ENCODE measurements at regions not wholly inside any gene's neighbourhood (a gene's known extent, or its start where the extent isn't known, plus 50 kb on each side); places are given as distances from the start of the nearest gene placed in this dataset.
"Not testable (repeated sequence)": the region's sequence is repeated elsewhere in the genome, so short reads cannot be mapped to it uniquely, and the experiment has no call there.

DNA sequence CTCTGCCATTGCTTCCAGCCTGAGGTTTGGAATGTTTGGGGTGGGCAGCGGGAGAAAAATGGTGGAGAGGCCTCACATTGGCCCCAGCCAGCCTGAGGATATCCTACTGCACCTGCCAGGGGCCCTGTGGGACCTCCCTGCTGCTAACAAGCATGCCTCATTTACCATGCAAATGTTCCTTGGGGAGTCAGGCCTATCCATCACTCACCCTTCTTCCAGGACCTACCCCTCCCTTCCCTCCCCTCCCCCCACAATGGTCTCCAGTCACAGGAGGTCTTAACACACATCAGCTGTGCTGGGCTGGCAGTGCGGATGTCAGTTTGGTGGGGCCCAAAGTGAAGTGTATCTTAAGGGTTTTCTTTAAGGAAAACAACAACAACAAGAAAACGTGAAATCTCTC lies 139.2 kb downstream of the SHOX start:
- DNase-seq (ENCODE audit: low read depth), result no peak
- in situ Hi-C loops (cut with HindIII; ENCODE audit: low pct_unique_long_range_greater_than_20kb, low sequenced_read_pairs), result no loop called here

DNA sequence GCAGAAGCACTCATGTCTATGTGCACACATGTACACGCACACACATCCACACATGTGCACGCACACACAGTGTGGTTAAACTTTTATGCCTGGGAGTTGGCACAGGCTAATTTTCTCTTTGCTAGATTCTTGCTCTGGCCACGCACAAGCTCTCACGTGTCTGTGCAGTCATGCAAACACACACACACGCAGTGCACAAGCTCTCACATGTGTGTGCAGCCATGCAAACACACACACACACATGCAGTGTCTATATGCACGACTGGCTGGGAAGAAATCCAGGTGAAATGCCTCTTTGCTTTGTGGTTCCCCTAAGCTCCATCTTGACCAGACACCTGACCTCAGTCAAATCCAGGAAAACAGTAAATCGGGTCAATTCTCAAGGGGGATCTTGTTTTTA lies 138.0 kb downstream of the SHOX start:
- DNase-seq (ENCODE audit: low read depth), result no peak
- in situ Hi-C loops (cut with HindIII; ENCODE audit: low pct_unique_long_range_greater_than_20kb, low sequenced_read_pairs), result no loop called here

DNA sequence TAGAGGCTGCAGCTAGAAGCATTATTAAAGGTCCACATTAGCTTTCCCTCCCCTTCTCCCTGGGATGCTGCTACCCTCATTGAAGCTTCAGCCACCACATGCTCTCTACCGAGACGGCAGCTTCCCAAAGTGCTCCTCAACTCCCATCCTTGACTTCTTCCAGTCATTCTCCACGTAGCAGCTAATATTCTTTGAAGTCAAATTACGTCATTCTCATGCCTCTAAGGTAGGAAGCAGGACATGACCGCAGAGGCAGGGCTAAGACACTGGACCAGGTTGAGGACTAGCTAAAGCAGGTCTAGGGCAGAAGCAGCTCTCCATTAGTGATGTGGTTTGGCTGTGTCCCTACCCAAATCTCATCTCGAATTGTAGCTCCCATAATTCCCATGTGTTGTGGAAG lies 128.3 kb downstream of the SHOX start:
- in situ Hi-C loops (cut with HindIII; ENCODE audit: low pct_unique_long_range_greater_than_20kb, low sequenced_read_pairs), result no loop called here
- no peak for DNase-seq (ENCODE audit: low read depth)

DNA sequence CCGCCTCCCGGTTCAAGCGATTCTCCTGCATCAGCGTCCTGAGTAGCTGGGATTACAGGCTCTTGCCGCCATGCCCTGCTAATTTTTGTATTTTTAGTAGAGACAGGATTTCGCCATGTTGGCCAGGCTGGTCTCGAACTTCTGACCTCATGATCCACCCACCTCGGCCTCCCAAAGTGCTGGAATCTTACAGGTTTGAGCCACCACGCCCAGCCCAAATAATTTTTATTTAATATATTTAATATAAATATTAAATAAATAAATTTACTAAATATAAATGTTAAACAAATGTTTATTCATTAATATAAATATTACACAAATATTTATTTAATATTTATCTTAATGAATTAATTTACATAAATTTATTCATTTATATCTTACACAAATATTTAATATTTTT lies 120.2 kb downstream of the SHOX start:
- in situ Hi-C loops (cut with HindIII; ENCODE audit: low pct_unique_long_range_greater_than_20kb, low sequenced_read_pairs), result no loop called here
- DNase-seq (ENCODE audit: low read depth), result no peak

DNA sequence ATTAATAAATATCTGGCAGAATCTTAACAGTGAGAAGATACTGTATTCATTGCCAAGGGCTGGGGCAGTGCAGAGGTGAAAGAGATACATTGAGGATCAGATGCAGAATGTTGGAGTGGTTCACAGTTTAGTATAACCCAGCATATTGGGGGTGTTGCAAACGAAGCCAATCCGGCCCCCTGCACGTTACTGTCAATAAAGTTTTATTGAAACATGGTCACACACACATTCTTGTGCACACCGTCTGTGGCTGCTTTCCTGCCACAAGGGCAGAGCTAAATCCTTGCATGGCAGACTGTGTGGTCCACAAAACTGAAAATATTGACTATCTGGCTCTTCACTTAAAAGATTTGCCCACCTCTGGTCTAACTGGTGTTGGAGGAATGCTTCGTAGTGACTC lies 119.7 kb downstream of the SHOX start:
- in situ Hi-C loops (cut with HindIII; ENCODE audit: low pct_unique_long_range_greater_than_20kb, low sequenced_read_pairs), result no loop called here

DNA sequence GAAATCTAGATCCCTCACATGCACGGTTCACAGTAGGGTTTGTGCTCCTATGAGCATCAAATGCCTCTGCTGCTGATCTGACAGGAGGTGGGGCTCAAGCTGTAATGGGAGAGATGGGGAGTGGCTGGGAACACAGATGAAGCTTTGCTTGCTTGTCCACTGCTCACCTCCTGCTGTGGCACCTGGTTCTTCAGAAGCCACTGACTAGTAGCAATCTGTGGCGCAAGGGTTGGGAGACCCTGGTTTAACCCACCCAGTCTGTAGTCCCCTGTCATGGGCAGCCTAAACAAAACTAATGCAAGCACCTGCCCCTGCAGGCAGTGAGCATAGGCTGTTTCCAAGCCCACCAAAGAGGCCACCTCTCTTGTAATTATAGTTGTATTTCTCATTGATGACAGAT lies 116.6 kb downstream of the SHOX start:
- in situ Hi-C loops (cut with HindIII; ENCODE audit: low pct_unique_long_range_greater_than_20kb, low sequenced_read_pairs), result no loop called here
- no peak for DNase-seq (ENCODE audit: low read depth)

More for the DNA sequence above, 119.7 kb downstream of the SHOX start:
- DNase-seq (ENCODE audit: low read depth), result no peak

DNA sequence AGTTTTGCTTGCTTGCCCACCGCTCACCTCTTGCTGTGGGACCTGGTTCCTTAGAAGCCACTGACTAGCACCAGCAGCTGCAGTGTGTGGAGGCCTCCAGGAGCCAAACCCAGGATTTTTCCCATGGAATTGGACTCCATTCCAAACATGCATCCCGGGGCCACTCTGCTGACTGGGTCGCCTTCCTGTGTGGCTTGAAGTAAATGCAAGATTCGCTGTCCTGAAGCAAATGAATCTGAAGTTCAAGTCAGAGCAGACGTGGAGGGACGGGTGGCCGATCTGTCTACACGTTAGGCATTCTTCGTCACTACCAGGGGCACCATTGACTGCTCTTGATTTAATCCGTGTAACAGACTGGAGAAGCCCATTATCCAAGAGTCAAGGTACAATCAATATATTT lies 109.0 kb downstream of the SHOX start:
- DNase-seq (ENCODE audit: low read depth), result no peak
- in situ Hi-C loops (cut with HindIII; ENCODE audit: low pct_unique_long_range_greater_than_20kb, low sequenced_read_pairs), result no loop called here

DNA sequence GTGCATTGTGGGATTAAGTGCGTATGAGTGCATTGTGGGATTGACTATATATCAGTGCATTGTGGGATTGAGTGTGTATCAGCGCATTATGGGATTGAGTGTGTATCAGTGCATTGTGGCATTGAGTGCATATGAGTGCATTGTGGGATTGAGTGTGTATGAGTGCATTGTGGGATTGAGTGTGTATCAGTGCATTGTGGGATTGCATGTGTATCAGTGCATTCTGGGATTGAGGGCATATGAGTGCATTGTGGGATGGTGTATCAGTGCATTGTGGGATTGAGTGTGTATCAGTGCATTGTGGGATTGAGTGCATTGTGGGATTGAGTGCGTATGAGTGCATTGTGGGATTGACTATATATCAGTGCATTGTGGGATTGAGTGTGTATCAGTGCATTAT lies 106.4 kb downstream of the SHOX start:
- DNase-seq (ENCODE audit: low read depth), result not testable (repeated sequence)

DNA sequence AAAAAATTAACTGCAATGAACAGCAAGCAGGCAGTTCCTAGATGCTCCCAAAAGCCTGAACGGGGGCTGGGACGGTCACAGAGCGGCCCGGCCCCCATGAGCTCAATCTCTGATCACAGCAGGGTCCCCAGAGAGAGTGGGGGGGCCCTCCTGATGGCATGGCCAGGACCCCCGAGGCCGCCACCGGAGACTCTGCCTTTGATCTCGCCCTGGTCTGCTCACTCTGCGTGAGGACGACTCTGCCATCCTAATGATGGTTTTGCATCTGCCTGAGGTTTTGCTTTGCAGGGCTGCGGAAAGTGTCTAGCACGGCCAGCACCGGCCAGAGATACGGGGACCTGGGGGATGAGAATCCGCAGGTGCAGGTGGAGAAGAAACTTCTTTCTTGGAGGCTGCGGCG lies 103.8 kb downstream of the SHOX start:
- no peak for DNase-seq (ENCODE audit: low read depth)
- in situ Hi-C loops (cut with HindIII; ENCODE audit: low pct_unique_long_range_greater_than_20kb, low sequenced_read_pairs), result no loop called here

More for the DNA sequence above, 106.4 kb downstream of the SHOX start:
- in situ Hi-C loops (cut with HindIII; ENCODE audit: low pct_unique_long_range_greater_than_20kb, low sequenced_read_pairs), result not testable (repeated sequence)

DNA sequence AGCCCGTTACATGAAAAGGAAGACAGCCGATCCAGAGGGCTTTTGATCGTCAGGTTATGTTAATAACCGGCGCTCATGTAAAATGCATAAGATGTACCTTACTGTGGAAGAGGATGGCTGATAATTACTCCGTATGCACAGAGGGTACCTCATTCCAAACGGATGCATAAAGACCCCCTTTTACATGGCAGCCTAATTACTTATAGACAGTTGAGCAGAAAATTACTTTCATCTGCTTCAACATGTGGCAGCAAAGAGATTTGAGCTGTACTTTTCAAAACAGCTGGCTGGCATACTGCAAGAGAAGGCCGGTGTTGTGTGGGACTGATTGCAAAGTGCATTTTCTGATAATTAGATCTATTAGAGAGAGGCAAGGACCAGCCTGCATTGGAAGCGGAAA lies 103.4 kb downstream of the SHOX start:
- DNase-seq (ENCODE audit: low read depth), result no peak
- in situ Hi-C loops (cut with HindIII; ENCODE audit: low pct_unique_long_range_greater_than_20kb, low sequenced_read_pairs), result no loop called here

DNA sequence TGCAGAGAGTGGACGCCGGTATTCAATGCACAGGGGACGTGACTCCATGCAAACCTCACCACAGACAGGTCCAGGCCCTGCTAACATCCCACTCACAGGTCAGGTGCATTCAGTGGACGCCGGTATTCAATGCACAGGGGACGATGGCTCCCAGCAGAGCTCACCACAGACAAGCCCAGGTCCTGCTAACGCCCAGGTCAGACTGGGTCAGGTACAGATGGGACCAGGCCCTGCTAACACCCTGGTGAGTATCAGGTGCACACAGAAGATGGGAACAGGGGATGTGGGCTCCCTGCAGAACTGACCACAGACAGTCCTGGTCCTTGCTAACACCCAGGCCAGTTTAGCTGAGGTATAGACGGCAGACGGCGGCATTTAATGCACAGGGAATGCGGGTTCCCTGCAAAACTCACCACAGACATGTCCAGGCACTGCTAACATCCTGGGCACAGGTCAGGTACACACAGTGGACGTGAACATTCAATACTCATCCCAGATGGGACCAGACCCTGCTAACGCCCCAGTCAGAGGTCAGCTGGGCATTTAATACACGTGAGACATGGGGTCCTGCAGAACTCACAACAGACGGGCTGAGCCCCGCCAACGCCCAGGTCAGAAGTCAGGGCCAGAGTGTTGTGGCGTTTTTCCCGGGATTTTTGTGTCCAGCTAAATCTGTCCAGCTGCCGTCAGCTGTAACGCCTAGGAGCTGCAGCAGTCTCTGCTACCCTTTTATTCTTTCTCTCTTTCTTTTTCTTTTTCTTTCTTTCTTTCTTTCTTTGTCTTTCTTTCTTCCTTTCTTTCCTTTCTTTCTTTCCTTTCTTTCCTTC lies 99.2 kb downstream of the SHOX start:
- no peak for DNase-seq (ENCODE audit: low read depth)
- in situ Hi-C loops (cut with HindIII; ENCODE audit: low pct_unique_long_range_greater_than_20kb, low sequenced_read_pairs), result no loop called here

DNA sequence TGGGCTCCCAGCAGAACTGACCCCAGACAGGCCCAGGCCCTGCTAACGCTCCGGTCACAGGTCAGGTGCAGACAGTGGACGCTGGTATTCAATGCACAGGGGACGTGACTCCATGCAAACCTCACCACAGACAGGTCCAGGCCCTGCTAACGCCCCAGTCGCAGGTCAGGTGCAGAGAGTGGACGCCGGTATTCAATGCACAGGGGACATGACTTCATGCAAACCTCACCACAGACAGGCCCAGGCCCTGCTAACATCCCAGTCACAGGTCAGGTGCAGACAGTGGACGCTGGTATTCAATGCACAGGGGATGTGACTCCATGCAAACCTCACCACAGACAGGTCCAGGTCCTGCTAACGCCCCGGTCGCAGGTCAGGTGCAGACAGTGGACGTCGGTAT lies 98.5 kb downstream of the SHOX start:
- in situ Hi-C loops (cut with HindIII; ENCODE audit: low pct_unique_long_range_greater_than_20kb, low sequenced_read_pairs); DNase-seq (ENCODE audit: low read depth): not testable (repeated sequence)

DNA sequence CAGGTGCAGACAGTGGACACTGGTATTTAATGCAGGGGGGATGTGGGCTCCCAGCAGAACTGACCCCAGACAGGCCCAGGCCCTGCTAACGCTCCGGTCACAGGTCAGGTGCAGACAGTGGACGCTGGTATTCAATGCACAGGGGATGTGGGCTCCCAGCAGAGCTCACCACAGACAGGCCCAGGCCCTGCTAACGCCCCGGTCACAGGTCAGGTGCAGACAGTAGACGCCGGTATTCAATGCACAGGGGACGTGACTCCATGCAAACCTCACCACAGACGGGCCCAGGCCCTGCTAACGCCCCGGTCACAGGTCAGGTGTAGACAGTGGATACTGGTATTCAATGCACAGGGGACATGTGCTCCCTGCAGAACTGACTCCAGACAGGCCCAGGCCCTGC lies 98.0 kb downstream of the SHOX start:
- DNase-seq (ENCODE audit: low read depth); in situ Hi-C loops (cut with HindIII; ENCODE audit: low pct_unique_long_range_greater_than_20kb, low sequenced_read_pairs): not testable (repeated sequence)

DNA sequence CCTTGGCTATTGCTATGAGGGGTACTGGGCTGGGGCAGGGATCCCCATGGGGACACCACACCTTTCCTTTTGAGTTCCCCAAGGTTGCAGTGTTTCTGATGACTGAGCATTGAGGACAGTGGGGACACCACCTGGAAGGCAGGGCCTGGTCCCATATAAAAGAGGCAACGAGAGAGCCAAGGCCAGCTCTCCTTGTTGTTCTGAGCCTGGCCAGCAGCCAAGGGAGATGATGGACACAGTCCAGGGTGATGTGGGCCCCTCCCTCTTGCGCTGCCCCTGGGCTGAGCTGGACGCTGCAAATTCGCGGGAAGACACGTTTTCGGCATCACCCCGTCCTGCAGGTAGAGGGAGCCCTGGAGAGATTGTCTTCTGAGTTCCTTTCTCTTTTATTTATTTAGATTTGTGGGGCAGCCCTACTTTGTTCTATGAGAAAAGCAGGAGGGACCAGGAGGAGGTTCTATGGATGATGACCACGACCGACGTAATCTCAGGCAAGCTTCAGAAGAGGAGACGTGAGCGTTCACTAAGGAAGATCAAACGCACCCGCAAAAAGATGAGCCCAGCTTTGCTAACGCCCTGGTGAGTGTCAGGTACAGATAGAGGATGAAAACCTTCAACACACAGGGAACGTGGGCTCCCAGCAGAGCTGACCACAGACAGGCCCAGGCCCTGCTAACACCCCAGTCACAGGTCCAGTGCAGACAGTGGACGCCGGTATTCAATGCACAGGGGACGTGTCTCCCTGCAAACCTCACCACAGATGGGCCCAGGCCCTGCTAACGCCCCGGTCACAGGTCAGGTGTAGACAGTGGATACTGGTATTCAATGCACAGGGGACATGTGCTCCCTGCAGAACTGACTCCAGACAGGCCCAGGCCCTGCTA lies 97.4 kb downstream of the SHOX start:
- in situ Hi-C loops (cut with HindIII; ENCODE audit: low pct_unique_long_range_greater_than_20kb, low sequenced_read_pairs), result no loop called here
- no peak for DNase-seq (ENCODE audit: low read depth)

DNA sequence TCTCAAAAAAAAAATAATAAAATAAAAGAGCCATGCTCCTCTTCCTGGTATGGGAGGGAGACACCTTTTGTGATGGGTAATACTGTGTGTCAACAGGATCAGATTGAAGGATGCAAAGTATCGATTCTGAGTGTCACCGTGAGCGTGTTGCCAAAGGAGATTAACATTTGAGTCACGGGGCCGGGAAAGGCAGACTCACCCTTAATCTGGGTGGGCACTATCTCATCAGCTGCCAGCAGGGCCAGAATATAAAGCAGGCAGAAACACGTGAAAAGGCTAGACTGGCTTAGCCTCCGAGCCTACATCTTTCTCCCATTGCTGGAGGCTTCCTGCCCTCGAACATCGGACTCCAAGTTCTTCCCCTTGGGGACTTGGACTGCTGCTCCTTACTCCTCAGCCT lies 95.4 kb downstream of the SHOX start:
- DNase-seq (ENCODE audit: low read depth), result no peak
- in situ Hi-C loops (cut with HindIII; ENCODE audit: low pct_unique_long_range_greater_than_20kb, low sequenced_read_pairs), result no loop called here

DNA sequence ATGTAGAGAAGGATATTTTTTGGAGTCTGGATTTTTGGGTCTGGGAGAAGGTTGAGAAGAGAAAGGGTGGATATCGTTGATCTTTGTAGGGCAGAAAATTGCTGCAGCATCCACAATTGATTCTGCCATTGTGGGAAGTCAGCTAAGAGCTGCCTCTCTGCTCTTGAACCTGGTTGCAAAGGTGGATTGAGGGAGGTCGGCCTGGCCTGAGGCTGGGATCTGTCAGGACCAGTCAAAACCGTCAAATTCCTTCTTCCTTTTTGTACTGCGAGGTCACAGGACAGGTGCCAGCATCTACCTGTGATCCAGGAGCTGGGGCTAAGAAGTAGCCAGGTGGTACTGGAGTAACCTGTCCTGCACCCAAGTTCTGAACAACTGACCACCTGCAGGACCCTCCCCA lies 93.7 kb downstream of the SHOX start:
- in situ Hi-C loops (cut with HindIII; ENCODE audit: low pct_unique_long_range_greater_than_20kb, low sequenced_read_pairs), result no loop called here
- no peak for DNase-seq (ENCODE audit: low read depth)

DNA sequence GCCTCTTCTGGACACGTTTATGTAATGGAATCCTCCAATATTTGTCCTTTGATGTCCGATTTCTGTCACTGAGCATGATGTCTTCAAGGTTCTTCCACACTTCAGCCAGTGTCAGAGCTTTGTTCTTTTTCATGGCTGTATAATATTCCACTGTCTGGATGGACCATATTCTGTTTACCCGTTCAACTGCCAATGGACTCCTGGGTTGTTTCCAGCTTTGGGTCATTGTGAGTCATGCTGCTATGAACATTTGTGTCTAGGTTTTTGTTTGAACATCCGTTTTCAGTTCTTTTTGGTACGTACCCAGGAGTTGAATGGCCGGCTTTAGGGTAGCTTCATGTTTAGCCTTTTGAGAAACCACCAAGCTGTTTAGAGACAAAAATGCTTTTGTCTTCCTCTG lies 93.2 kb downstream of the SHOX start:
- in situ Hi-C loops (cut with HindIII; ENCODE audit: low pct_unique_long_range_greater_than_20kb, low sequenced_read_pairs), result no loop called here
- no peak for DNase-seq (ENCODE audit: low read depth)

DNA sequence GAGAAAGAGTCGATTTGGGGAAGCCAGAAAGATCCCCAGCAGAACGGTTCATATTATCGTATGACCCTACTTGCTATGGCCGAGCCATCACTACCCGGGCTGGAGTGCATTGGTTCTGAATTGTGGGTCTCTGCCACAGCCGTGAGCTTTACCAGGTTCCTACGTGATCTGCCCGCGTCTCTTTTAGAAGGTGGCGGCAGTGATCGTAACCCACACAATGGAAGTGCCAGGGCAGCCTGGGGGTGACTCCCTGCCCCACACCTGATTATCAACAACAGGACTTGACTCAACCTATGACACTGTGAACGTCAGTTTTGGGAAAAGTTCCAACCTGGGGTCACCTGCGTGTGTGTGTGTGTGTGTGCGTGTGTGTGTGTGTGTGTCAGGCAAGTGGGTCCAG lies 90.8 kb downstream of the SHOX start:
- no peak for DNase-seq (ENCODE audit: low read depth)
- in situ Hi-C loops (cut with HindIII; ENCODE audit: low pct_unique_long_range_greater_than_20kb, low sequenced_read_pairs), result no loop called here

DNA sequence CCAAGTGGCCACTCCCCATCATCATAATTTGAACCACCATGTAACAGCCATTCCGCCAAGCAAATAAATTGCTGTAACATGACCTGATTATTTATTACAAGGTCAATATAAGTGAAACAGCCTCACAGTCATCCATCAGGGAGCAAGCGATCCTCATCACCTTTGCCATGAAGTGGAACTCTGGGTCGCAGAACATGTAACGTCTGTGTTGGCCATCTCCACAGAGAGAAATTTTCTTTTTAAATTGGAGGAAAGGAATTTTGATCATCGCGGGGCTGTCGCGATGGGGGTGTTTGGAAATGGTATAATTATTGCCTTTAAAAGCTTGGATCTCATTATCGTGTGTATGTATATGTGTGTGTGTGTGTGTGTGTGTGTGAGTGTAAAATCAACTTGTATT lies 90.2 kb downstream of the SHOX start:
- in situ Hi-C loops (cut with HindIII; ENCODE audit: low pct_unique_long_range_greater_than_20kb, low sequenced_read_pairs), result no loop called here
- no peak for DNase-seq (ENCODE audit: low read depth)

All from Caki2 (cell line).